B cell (primary cell): ENCODE measurements at regions not wholly inside any gene's neighbourhood (a gene's known extent, or its start where the extent isn't known, plus 50 kb on each side); places are given as distances from the start of the nearest gene placed in this dataset.

Source experiments
- EZH2 ChIP-seq: IDR thresholded peaks from 2 replicates; pipeline ENCODE4 v1.6.1; 2012; ENCODE audit warnings: borderline replicate concordance, low read depth, mild to moderate bottlenecking, moderate library complexity, low read length; ENCODE audit not compliant: insufficient read depth, poor library complexity, severe bottlenecking
- TF ChIP-seq, protein P1 (sequence below): fragments of 200-600 bp; IDR thresholded peaks from one replicate; pipeline ENCODE4 v1.8.0; 2022; ENCODE audit warnings: antibody characterized with exemption, mild to moderate bottlenecking

GRCh38 chr1:194040496-194040895, 854.1 kb upstream of the B3GALT2 start:
- TF ChIP-seq, protein P1, sequence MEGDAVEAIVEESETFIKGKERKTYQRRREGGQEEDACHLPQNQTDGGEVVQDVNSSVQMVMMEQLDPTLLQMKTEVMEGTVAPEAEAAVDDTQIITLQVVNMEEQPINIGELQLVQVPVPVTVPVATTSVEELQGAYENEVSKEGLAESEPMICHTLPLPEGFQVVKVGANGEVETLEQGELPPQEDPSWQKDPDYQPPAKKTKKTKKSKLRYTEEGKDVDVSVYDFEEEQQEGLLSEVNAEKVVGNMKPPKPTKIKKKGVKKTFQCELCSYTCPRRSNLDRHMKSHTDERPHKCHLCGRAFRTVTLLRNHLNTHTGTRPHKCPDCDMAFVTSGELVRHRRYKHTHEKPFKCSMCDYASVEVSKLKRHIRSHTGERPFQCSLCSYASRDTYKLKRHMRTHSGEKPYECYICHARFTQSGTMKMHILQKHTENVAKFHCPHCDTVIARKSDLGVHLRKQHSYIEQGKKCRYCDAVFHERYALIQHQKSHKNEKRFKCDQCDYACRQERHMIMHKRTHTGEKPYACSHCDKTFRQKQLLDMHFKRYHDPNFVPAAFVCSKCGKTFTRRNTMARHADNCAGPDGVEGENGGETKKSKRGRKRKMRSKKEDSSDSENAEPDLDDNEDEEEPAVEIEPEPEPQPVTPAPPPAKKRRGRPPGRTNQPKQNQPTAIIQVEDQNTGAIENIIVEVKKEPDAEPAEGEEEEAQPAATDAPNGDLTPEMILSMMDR = no peak
- no peak for TF ChIP-seq EZH2
